Ovary (tissue), 3 donors: ENCODE measurements at regions not wholly inside any gene's neighbourhood (a gene's known extent, or its start where the extent isn't known, plus 50 kb on each side); places are given as distances from the start of the nearest gene placed in this dataset.

ENCODE experiments used
- EP300 ChIP-seq: sonication (generic); formaldehyde crosslinking; IDR thresholded peaks from one replicate; pipeline ENCODE4 v1.6.1; 2017; ENCODE audit warnings: antibody characterized with exemption
- TF ChIP-seq, protein P1 (sequence below), 3 donors: fragments of 450-650 bp in 2 of 3; fragments of 200-600 bp in 1 of 3; IDR thresholded peaks; one replicate each; pipeline versions ENCODE4 v1.5.1 to v1.8.0; 2016 to 2022; ENCODE audit warnings: antibody characterized with exemption in 3 of 3, mild to moderate bottlenecking in 1 of 3
- donor health status: DM: no; HTN: no; CAD: no.

DNA sequence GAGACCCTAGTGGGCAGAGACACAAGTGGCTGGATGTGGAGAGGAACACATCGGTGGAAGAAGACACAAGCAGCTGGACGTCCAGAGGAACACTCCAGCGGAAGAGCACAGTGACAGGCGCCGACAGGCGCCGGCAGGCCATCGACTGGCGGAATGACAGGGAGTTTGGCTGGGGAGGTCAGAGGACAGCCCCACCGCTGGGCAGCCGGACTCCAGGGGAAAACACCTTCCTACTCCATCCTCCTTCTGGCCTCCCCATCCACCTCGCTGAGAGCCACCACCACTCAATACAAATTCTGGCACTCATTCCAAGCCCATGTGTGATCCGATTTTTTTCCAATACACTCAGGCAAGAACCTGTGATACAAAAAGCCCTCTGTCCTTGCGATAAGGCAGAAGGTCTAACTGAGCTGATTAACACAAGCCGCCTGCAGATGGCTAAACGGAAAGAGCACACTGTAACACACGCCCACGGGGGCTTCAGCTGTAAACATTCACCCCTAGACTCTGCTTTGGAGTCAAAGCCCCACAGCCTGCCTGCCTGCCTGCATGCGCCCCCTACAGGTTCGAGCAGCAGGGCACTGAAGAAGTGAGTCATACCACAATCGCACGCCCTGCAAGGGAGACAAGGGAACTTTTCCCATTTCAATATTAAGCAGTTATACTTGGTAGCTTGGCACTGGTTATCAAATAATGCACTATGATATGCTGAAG lies 50.2 kb upstream of the LRP1B start:
- no peak for TF ChIP-seq EP300
- TF ChIP-seq, protein P1, sequence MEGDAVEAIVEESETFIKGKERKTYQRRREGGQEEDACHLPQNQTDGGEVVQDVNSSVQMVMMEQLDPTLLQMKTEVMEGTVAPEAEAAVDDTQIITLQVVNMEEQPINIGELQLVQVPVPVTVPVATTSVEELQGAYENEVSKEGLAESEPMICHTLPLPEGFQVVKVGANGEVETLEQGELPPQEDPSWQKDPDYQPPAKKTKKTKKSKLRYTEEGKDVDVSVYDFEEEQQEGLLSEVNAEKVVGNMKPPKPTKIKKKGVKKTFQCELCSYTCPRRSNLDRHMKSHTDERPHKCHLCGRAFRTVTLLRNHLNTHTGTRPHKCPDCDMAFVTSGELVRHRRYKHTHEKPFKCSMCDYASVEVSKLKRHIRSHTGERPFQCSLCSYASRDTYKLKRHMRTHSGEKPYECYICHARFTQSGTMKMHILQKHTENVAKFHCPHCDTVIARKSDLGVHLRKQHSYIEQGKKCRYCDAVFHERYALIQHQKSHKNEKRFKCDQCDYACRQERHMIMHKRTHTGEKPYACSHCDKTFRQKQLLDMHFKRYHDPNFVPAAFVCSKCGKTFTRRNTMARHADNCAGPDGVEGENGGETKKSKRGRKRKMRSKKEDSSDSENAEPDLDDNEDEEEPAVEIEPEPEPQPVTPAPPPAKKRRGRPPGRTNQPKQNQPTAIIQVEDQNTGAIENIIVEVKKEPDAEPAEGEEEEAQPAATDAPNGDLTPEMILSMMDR (IDR thresholded peaks at IDR 0.05), result no peak
